Spinal cord (tissue), 9 donors: ENCODE measurements at regions not wholly inside any gene's neighbourhood (a gene's known extent, or its start where the extent isn't known, plus 50 kb on each side); places are given as distances from the start of the nearest gene placed in this dataset.
"Not testable (repeated sequence)": the region's sequence is repeated elsewhere in the genome, so short reads cannot be mapped to it uniquely, and the experiment has no call there.

ENCODE experiments used
- DNase-seq, 6 donors: peaks; one replicate each; pipeline versions ENCODE4 v3.0.0 to v3.0.0-alpha.2; 2013 to 2015; ENCODE audit warnings: low spot score in 6 of 6, low read depth in 4 of 6
- H3K27ac ChIP-seq: one replicate; pipeline ENCODE4 v1.5.1; 2013; ENCODE audit warnings: low read depth, low read length, control low read depth
- H3K27me3 ChIP-seq: one replicate; pipeline ENCODE4 v1.6.1; 2013; ENCODE audit warnings: low read length; ENCODE audit not compliant: control insufficient read depth, insufficient read depth
- H3K36me3 ChIP-seq: one replicate; pipeline ENCODE4 v1.6.1; 2013; ENCODE audit warnings: low read length; ENCODE audit not compliant: control insufficient read depth, insufficient read depth
- H3K4me1 ChIP-seq: one replicate; pipeline ENCODE4 v1.6.1; 2013; ENCODE audit warnings: low read length; ENCODE audit not compliant: control insufficient read depth, insufficient read depth
- H3K4me3 ChIP-seq: one replicate; pipeline ENCODE4 v1.5.1; 2013; ENCODE audit warnings: low read depth, low read length, control low read depth
- H3K9me3 ChIP-seq: one replicate; pipeline ENCODE4 v1.6.1; 2013; ENCODE audit warnings: low read length; ENCODE audit not compliant: control insufficient read depth, insufficient read depth
- WGBS: methylation state at CpG from one replicate; pipeline ENCODE4 v1.1.5; 2013; ENCODE audit warnings: missing lambda C conversion rate; ENCODE audit not compliant: insufficient coverage; 5-methylcytosine and 5-hydroxymethylcytosine counted together
- donor health status: healthy.

- no peak overlapping the region for H3K27ac ChIP-seq
- H3K27me3 ChIP-seq: no peaks in the 10 kb centered on the region
- H3K9me3 ChIP-seq: no peaks in the 10 kb centered on the region
- H3K36me3 ChIP-seq: no peaks in the 10 kb centered on the region
- 86% methylated on average over 4 of the region's 4 CpGs for WGBS
- no peak for DNase-seq
- no peaks in the 10 kb centered on the region for H3K4me1 ChIP-seq
- no peak overlapping the region for H3K4me3 ChIP-seq
These were observed 103.7 kb upstream of the MNS1 start for GRCh38 chr15:56568466-56569167.

- Histone ChIP-seq H3K9me3 (no peaks in the 10 kb centered on the region), H3K4me1 (no peaks in the 10 kb centered on the region), H3K36me3 (no peaks in the 10 kb centered on the region), H3K27ac (no peak overlapping the region), H3K4me3 (no peak overlapping the region), H3K27me3 (no peaks in the 10 kb centered on the region)
- no peak for DNase-seq
These were observed 92.5 kb upstream of the MNS1 start for GRCh38 chr15:56557415-56557814.

- Histone ChIP-seq H3K27me3 (no peaks in the 10 kb centered on the region), H3K4me3 (no peak overlapping the region), H3K27ac (no peak overlapping the region), H3K9me3 (no peaks in the 10 kb centered on the region), H3K4me1 (no peaks in the 10 kb centered on the region), H3K36me3 (no peaks in the 10 kb centered on the region)
- DNase-seq: peak in 1 of 6 donors; percentile 55
- no CpG with 5 or more reads among the region's 1 CpG for WGBS
These were observed 88.5 kb upstream of the MNS1 start for GRCh38 chr15:56553486-56553885.

- 100% methylated on average over 1 of the region's 1 CpG for WGBS
These were observed 87.7 kb upstream of the MNS1 start for GRCh38 chr15:56552659-56553058.

GRCh38 chr15:56540570-56540969 lies 75.6 kb upstream of the MNS1 start:
- H3K4me1 ChIP-seq, H3K36me3 ChIP-seq, H3K27me3 ChIP-seq, H3K27ac ChIP-seq, DNase-seq, H3K4me3 ChIP-seq: not testable (repeated sequence)
- H3K9me3 ChIP-seq: peaks cover 10% of the 10 kb centered on the region
- WGBS: 84% methylated on average over 15 of the region's 24 CpGs

More at GRCh38 chr15:56552659-56553058, 87.7 kb upstream of the MNS1 start:
- Histone ChIP-seq H3K27me3 (no peaks in the 10 kb centered on the region), H3K4me3 (no peak overlapping the region), H3K4me1 (no peaks in the 10 kb centered on the region), H3K36me3 (no peaks in the 10 kb centered on the region), H3K9me3 (no peaks in the 10 kb centered on the region), H3K27ac (no peak overlapping the region)
- no peak for DNase-seq

- H3K9me3 ChIP-seq: peaks cover 10% of the 10 kb centered on the region
- H3K4me3 ChIP-seq, H3K4me1 ChIP-seq, DNase-seq, H3K27ac ChIP-seq, H3K27me3 ChIP-seq, H3K36me3 ChIP-seq: not testable (repeated sequence)
- 96% methylated on average over 14 of the region's 22 CpGs for WGBS
These were observed 75.2 kb upstream of the MNS1 start for GRCh38 chr15:56540157-56540556.

- Histone ChIP-seq H3K4me3 (no peak overlapping the region), H3K9me3 (peaks cover under 1% of the 10 kb centered on the region), H3K27ac (no peak overlapping the region), H3K27me3 (no peaks in the 10 kb centered on the region), H3K36me3 (no peaks in the 10 kb centered on the region), H3K4me1 (no peaks in the 10 kb centered on the region)
- no peak for DNase-seq
- 96% methylated on average over 3 of the region's 7 CpGs for WGBS
These were observed 74.1 kb upstream of the MNS1 start for GRCh38 chr15:56538901-56539545.

GRCh38 chr15:56537881-56538280 lies 72.9 kb upstream of the MNS1 start:
- H3K9me3 ChIP-seq: no peaks in the 10 kb centered on the region
- no peaks in the 10 kb centered on the region for H3K27me3 ChIP-seq
- peak in 1 of 6 donors; percentile 3 for DNase-seq
- no peak overlapping the region for H3K4me3 ChIP-seq
- no peaks in the 10 kb centered on the region for H3K36me3 ChIP-seq
- no peak overlapping the region for H3K27ac ChIP-seq
- no peaks in the 10 kb centered on the region for H3K4me1 ChIP-seq
- WGBS: 83% methylated on average over 4 of the region's 4 CpGs

GRCh38 chr15:56534728-56535127 lies 69.8 kb upstream of the MNS1 start:
- Histone ChIP-seq H3K4me1 (no peaks in the 10 kb centered on the region), H3K27ac (no peak overlapping the region), H3K36me3 (no peaks in the 10 kb centered on the region), H3K9me3 (no peaks in the 10 kb centered on the region), H3K27me3 (no peaks in the 10 kb centered on the region), H3K4me3 (no peak overlapping the region)
- peak in 1 of 6 donors; percentile 74 for DNase-seq
- no CpG with 5 or more reads among the region's 4 CpGs for WGBS
